ENCODE measurements at regions not wholly inside any gene's neighbourhood (a gene's known extent, or its start where the extent isn't known, plus 50 kb on each side); places are given as distances from the start of the nearest gene placed in this dataset.

DNA sequence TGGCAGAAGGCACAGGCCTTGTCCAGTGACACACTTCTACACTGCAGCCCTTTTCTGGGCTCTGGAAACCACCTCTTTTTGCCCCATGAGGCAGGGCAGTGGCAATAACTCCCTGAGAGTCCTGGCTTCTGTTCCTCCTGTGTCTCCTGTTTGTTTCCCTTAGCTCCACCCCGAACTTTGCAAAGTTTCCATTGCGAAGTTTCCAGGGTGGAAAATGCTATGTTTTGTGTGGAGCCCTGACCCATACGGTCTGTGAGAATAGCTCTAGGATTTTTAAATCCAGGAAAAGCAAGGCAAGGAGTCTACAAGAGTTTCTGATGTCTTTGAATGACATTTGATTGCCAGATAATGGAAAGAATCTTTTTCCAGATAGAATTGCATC, 92.2 kb upstream of the AKR1E2 start:
- Mint-ChIP-seq H3K9me3 (ENCODE audit: unreplicated experiment) (no peaks in the 10 kb centered on the region), H3K36me3 (ENCODE audit: insufficient read depth, unreplicated experiment) (no peaks in the 10 kb centered on the region), H3K4me1 (ENCODE audit: insufficient read depth, unreplicated experiment) (peaks cover 9% of the 10 kb centered on the region), H3K27me3 (ENCODE audit: insufficient read depth, unreplicated experiment) (no peaks in the 10 kb centered on the region), H3K27ac (ENCODE audit: low read depth, unreplicated experiment) (no peak overlapping the region), H3K4me3 (ENCODE audit: unreplicated experiment) (no peak overlapping the region)
- TF ChIP-seq, protein P1, sequence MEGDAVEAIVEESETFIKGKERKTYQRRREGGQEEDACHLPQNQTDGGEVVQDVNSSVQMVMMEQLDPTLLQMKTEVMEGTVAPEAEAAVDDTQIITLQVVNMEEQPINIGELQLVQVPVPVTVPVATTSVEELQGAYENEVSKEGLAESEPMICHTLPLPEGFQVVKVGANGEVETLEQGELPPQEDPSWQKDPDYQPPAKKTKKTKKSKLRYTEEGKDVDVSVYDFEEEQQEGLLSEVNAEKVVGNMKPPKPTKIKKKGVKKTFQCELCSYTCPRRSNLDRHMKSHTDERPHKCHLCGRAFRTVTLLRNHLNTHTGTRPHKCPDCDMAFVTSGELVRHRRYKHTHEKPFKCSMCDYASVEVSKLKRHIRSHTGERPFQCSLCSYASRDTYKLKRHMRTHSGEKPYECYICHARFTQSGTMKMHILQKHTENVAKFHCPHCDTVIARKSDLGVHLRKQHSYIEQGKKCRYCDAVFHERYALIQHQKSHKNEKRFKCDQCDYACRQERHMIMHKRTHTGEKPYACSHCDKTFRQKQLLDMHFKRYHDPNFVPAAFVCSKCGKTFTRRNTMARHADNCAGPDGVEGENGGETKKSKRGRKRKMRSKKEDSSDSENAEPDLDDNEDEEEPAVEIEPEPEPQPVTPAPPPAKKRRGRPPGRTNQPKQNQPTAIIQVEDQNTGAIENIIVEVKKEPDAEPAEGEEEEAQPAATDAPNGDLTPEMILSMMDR (IDR thresholded peaks at IDR 0.05; ENCODE audit: unreplicated experiment): no peak
- intact Hi-C loops (cut with micrococcal nuclease): no loop called here
- ChIA-PET CTCF (interaction anchor here (1.0 kb wide), 2 partner anchors 24 to 1493 kb away, joined by 3 read pairs; no protein-coding TSS in a partner anchor), POLR2A (interaction anchor here (0.6 to 2.0 kb wide), 5 partner anchors 30 to 948 kb away, joined by 4 to 8 read pairs (median 4); no protein-coding TSS in a partner anchor)
- BruUV-seq (replicated peaks): no TSS peak
- no peak for DNase-seq (ENCODE audit: unreplicated experiment)

DNA sequence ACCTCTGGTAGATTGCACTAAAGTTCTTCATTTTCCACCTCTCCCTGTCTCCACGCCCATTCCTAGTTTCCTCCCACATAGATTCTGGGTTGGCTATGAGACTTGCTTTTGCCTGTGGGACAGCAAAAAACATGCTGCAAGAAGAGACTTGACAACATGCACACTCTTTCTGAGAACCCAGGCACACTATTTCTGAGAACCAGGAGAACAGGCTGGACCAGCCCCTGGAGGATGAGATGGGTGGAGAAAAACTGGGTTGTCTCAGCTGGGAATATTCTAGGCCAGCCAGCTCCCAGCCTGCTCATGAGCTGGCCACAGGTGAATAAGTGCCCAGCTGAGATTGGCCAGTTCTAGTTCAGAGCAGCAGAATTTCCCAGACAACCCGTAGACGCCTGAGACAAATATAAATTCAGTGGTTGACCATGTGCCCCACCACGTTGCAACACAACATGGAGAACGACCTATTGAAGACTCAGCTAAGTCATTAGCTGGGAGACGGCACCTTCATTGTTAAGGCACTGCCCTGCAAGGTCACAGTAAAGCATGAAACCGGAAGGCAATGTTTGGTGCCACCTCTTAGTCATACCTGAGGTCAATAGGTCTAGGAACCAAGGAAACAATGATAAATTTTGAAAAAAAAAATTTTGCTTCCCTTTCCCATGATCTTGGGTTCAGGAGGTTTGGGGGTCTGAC, 92.7 kb upstream of the AKR1E2 start:
- no peaks in the 10 kb centered on the region for H3K36me3 Mint-ChIP-seq (ENCODE audit: insufficient read depth, unreplicated experiment)
- H3K4me3 Mint-ChIP-seq (ENCODE audit: unreplicated experiment): no peak overlapping the region
- no peaks in the 10 kb centered on the region for H3K27me3 Mint-ChIP-seq (ENCODE audit: insufficient read depth, unreplicated experiment)
- no peak overlapping the region for H3K27ac Mint-ChIP-seq (ENCODE audit: low read depth, unreplicated experiment)
- CTCF ChIA-PET: interaction anchor here (1.0 kb wide), 2 partner anchors 25 to 1492 kb away, joined by 3 read pairs; no protein-coding TSS in a partner anchor
- intact Hi-C loops (cut with micrococcal nuclease): no loop called here
- BruUV-seq (replicated peaks): no TSS peak
- TF ChIP-seq, protein P1 (IDR thresholded peaks at IDR 0.05; ENCODE audit: unreplicated experiment): no peak
- peak; percentile 8 for DNase-seq (ENCODE audit: unreplicated experiment)
- H3K9me3 Mint-ChIP-seq (ENCODE audit: unreplicated experiment): no peaks in the 10 kb centered on the region
- H3K4me1 Mint-ChIP-seq (ENCODE audit: insufficient read depth, unreplicated experiment): peaks cover 9% of the 10 kb centered on the region
- POLR2A ChIA-PET: interaction anchor here (0.6 to 2.0 kb wide), 7 partner anchors 15 to 1154 kb away, joined by 3 to 8 read pairs (median 4); no protein-coding TSS in a partner anchor

DNA sequence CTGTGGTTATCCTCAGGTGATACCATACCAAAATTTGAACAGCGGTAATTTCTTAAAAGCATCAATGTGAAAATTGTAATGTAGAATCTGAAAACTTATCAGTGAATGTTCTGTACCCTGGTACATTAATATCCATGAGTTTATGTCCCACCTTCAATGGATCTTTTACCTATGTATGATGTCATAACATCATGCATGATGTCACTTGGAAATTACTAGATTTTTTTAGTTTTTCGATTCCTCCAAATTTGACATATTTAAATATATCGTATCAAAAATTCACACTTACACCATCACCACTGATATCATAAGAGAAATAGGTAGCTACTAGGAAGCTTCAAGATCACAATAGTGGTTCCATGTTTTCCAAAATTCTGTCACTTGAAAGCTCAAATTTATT, 95.0 kb upstream of the AKR1E2 start:
- DNase-seq (ENCODE audit: unreplicated experiment): no peak
- no TSS peak for BruUV-seq (replicated peaks)
- intact Hi-C loops (cut with micrococcal nuclease): no loop called here
- TF ChIP-seq, protein P1 (IDR thresholded peaks at IDR 0.05; ENCODE audit: unreplicated experiment): no peak
- peaks cover 18% of the 10 kb centered on the region for H3K4me1 Mint-ChIP-seq (ENCODE audit: insufficient read depth, unreplicated experiment)
- no peaks in the 10 kb centered on the region for H3K36me3 Mint-ChIP-seq (ENCODE audit: insufficient read depth, unreplicated experiment)
- no peak overlapping the region for H3K27ac Mint-ChIP-seq (ENCODE audit: low read depth, unreplicated experiment)
- CTCF ChIA-PET: no interaction called here
- POLR2A ChIA-PET: interaction anchor here (0.7 to 1.1 kb wide), 3 partner anchors 27 to 387 kb away, joined by 3 to 5 read pairs (median 4); no protein-coding TSS in a partner anchor
- H3K27me3 Mint-ChIP-seq (ENCODE audit: insufficient read depth, unreplicated experiment): no peaks in the 10 kb centered on the region
- H3K9me3 Mint-ChIP-seq (ENCODE audit: unreplicated experiment): peaks cover 6% of the 10 kb centered on the region
- H3K4me3 Mint-ChIP-seq (ENCODE audit: unreplicated experiment): no peak overlapping the region

DNA sequence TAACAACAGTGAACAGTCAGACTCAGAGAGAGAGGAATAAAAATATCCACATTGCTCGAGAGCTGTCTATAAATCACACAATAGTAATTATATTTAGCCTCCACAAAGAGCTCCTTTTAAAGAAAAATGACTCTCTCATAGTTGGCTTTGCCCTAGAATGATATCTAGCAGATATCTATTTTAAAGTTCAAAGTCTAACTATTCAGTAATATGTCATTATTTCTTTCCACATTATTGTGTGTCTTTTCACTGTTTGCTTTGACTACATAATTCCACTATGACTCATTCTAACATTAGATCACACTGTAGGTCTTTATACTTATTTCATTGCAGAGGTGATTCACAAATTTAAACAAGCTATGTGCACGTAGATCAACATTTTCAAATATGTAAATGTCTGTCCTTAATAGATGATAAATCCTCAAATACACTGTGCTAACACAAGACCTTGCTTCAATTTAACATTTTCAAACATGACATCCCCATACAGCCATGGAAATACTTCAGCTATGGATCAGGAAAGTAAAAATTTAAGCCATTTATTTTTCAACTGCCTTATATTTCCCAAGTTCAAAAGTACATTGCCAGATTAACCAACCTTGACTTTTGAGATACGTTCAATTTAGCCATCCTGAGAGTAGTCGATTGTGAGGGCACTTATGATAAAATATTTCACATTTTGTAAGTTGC, 99.9 kb upstream of the AKR1E2 start:
- Mint-ChIP-seq H3K9me3 (ENCODE audit: unreplicated experiment) (peaks cover 10% of the 10 kb centered on the region), H3K36me3 (ENCODE audit: insufficient read depth, unreplicated experiment) (no peaks in the 10 kb centered on the region), H3K27me3 (ENCODE audit: insufficient read depth, unreplicated experiment) (no peaks in the 10 kb centered on the region), H3K4me3 (ENCODE audit: unreplicated experiment) (no peak overlapping the region), H3K27ac (ENCODE audit: low read depth, unreplicated experiment) (peak overlapping the region; percentile 91), H3K4me1 (ENCODE audit: insufficient read depth, unreplicated experiment) (peaks cover 12% of the 10 kb centered on the region)
- CTCF ChIA-PET: interaction anchor here (0.5 kb wide), 2 partner anchors 32 to 1022 kb away, joined by 3 read pairs; no protein-coding TSS in a partner anchor
- TSS peak; percentile 93 for BruUV-seq (replicated peaks)
- intact Hi-C loops (cut with micrococcal nuclease): loop anchor here (5.0 kb wide), 1 partner anchor 54 kb away; no protein-coding TSS in a partner anchor
- POLR2A ChIA-PET: interaction anchor here (0.5 to 2.1 kb wide), 15 partner anchors 8 to 968 kb away, joined by 3 to 17 read pairs (median 4); no protein-coding TSS in a partner anchor
- TF ChIP-seq, protein P1 (IDR thresholded peaks at IDR 0.05; ENCODE audit: unreplicated experiment): no peak
- peak; percentile 65 for DNase-seq (ENCODE audit: unreplicated experiment)
